Stimulated activated CD8-positive, alpha-beta memory T cell treated with anti-CD3 and anti-CD28 coated beads, Interleukin-15, amount 100 ng/mL, for 24 hours (primary cell): ENCODE measurements at regions not wholly inside any gene's neighbourhood (a gene's known extent, or its start where the extent isn't known, plus 50 kb on each side); places are given as distances from the start of the nearest gene placed in this dataset.
"Not testable (repeated sequence)": the region's sequence is repeated elsewhere in the genome, so short reads cannot be mapped to it uniquely, and the experiment has no call there.

Source experiments
- DNase-seq: peaks from one replicate; pipeline ENCODE4 v3.0.0-alpha.2; 2020; ENCODE audit warnings: low read depth

GRCh38 chr1:41980827-41981653 is 62.3 kb upstream of the HIVEP3 start:
- DNase-seq, result no peak

DNA sequence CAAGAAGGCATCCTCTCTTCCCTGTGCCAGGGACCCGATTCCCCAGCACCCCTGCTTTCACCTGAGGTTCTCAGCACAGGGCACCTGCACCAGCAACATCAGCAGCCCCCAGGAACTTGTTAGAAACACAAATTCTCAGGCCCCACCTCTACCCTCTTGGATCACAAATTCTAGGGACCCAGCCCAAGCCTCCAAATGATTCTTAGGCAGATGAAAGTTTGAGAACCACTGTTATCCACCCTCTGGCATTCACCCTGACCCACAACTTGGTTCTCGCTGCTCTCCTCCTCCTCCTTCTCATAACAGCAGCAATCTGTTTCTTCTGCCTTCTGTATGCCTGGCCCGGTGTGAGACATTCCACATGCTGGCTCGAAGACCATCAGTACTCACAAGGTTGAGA is 60.3 kb upstream of the HIVEP3 start:
- DNase-seq, result no peak

DNA sequence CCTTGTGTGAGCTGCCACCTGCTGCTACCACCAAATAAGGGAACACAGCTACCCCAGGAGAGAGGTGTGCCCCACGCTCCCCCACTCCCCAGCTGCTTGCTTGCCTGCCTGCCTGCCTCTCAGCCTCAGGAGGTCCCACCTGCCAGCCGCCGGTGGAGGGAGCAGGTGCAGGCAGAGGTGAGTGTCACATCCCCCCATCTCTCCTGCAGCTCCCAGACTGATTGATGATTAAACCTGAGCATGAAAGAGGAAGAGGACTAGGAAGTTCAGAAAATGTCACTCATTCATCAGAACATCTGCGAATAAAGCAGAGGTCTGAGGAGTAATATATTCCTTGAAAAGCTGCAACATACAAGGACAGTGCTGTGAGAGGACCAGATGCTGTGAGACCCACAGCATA is 58.6 kb upstream of the HIVEP3 start:
- no peak for DNase-seq

- no peak for DNase-seq
Observed at GRCh38 chr1:41976671-41977070, 57.9 kb upstream of the HIVEP3 start.

DNA sequence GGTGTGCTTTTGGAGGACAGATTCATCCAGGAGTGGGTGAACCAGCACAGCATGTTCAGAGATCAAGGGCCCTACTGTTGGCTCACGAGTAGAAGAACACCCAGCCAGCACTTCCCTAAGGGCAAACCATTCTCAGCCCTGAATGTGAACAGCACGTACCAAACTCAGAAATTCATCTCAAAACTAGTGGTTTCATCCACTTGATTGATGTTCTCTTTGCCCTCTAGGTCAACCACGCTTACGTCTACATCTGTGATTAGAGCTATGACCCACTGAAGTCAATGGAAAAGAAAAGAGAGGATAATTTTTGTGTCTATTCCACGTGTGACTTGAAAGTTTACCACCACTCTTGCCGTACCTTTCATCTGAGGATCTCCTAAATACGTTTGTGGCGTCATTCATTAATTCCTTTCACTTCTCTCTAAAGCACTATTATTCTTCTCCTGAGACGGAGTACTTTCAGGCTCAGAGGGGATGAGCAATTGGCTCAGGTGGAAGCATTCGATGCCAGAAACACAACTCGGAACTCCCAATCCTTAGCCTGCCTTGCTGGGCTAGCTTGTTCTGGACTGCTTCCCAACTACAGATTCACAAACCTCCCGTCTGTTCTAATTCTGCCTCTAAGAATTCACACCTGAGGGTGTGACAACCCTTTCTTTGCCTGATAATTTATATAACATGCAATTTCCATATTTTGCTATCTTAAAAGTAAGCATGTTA is 57.3 kb upstream of the HIVEP3 start:
- no peak for DNase-seq

- no peak for DNase-seq
Observed at GRCh38 chr1:41975121-41975520, 56.4 kb upstream of the HIVEP3 start.

GRCh38 chr1:41968557-41968956 is 49.8 kb upstream of the HIVEP3 start:
- DNase-seq, result not testable (repeated sequence)
